DND-41 (cell line): ENCODE measurements at regions not wholly inside any gene's neighbourhood (a gene's known extent, or its start where the extent isn't known, plus 50 kb on each side); places are given as distances from the start of the nearest gene placed in this dataset.

Experiments used
- EZH2 ChIP-seq: IDR thresholded peaks from 3 replicates; pipeline ENCODE4 v1.6.1; 2012; ENCODE audit warnings: borderline replicate concordance, low read depth, mild to moderate bottlenecking, moderate library complexity, low read length, inconsistent platforms; ENCODE audit not compliant: severe bottlenecking
- TF ChIP-seq, protein P1 (sequence below): IDR thresholded peaks from 2 replicates; pipeline ENCODE4 v1.5.1; 2012; ENCODE audit warnings: borderline replicate concordance, low read length, moderate library complexity, mild to moderate bottlenecking; ENCODE audit not compliant: poor library complexity, severe bottlenecking; ENCODE audit errors: extremely low read depth

DNA sequence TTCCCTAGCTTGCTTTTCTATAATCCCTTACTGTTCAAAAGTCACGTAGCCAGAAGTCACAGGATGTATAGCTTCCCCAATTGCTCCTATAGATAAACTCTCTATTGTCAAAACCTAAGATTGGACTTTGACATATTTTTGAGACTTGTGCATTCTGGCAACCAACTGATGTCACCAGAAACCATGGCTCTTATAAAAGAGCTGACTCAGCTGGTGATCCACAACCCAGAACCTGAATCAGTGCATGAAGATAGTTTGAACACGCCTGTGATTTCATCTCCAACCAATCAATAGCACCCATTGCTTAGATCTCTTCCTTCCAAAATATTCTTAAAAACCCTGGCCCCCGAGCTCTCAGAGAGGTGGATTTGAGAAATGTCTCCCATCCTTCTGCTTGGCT, 639.9 kb upstream of the PIK3C3 start:
- TF ChIP-seq, protein P1, sequence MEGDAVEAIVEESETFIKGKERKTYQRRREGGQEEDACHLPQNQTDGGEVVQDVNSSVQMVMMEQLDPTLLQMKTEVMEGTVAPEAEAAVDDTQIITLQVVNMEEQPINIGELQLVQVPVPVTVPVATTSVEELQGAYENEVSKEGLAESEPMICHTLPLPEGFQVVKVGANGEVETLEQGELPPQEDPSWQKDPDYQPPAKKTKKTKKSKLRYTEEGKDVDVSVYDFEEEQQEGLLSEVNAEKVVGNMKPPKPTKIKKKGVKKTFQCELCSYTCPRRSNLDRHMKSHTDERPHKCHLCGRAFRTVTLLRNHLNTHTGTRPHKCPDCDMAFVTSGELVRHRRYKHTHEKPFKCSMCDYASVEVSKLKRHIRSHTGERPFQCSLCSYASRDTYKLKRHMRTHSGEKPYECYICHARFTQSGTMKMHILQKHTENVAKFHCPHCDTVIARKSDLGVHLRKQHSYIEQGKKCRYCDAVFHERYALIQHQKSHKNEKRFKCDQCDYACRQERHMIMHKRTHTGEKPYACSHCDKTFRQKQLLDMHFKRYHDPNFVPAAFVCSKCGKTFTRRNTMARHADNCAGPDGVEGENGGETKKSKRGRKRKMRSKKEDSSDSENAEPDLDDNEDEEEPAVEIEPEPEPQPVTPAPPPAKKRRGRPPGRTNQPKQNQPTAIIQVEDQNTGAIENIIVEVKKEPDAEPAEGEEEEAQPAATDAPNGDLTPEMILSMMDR = no peak
- no peak for TF ChIP-seq EZH2
